CD8-positive, alpha-beta memory T cell (primary cell): ENCODE measurements at regions not wholly inside any gene's neighbourhood (a gene's known extent, or its start where the extent isn't known, plus 50 kb on each side); places are given as distances from the start of the nearest gene placed in this dataset.

ENCODE experiments used
- CTCF ChIA-PET: fragments of 350-600 bp; sonication (Branson Sonifier 250); formaldehyde crosslinking; loops from one replicate; lab custom pipeline; 2021; ENCODE audit warnings: antibody characterized with exemption; lab: Charles Lee
- POLR2A ChIA-PET: fragments of 350-600 bp; sonication (Branson Sonifier 250); formaldehyde crosslinking; loops from one replicate; lab custom pipeline; 2021; ENCODE audit warnings: antibody characterized with exemption; lab: Charles Lee
- DNase-seq, 5 donors: peaks; one replicate each; pipeline versions ENCODE4 v3.0.0 to v3.0.0-alpha.2; 2020 to 2022; ENCODE audit warnings: mixed read lengths in 1 of 5
- H3K27ac ChIP-seq: one replicate; pipeline ENCODE4 v1.7.0; 2013; ENCODE audit warnings: low read depth, mild to moderate bottlenecking, low read length, moderate library complexity
- H3K27me3 ChIP-seq: 2 replicates; pipeline ENCODE4 v1.7.0; 2013; ENCODE audit warnings: low read length, mild to moderate bottlenecking; ENCODE audit not compliant: insufficient read depth, poor library complexity, severe bottlenecking
- H3K36me3 ChIP-seq: 2 replicates; pipeline ENCODE4 v1.7.0; 2013; ENCODE audit warnings: mild to moderate bottlenecking, low read length, moderate library complexity; ENCODE audit not compliant: insufficient read depth
- H3K4me1 ChIP-seq: 2 replicates; pipeline ENCODE4 v1.7.0; 2013; ENCODE audit warnings: mild to moderate bottlenecking, low read length, moderate library complexity; ENCODE audit not compliant: insufficient read depth
- H3K4me3 ChIP-seq: 2 replicates; pipeline ENCODE4 v1.7.0; 2013; ENCODE audit warnings: mild to moderate bottlenecking, low read length
- H3K9me3 ChIP-seq: 2 replicates; pipeline ENCODE4 v1.7.0; 2013; ENCODE audit warnings: mild to moderate bottlenecking, low read length
- H3K27ac Mint-ChIP-seq, 8 donors: one replicate each; pipeline ENCODE4 v1.8.0; 2020 to 2021; ENCODE audit warnings: mixed read lengths in 8 of 8, mild to moderate bottlenecking in 6 of 8, inconsistent platforms in 3 of 8, moderate library complexity in 3 of 8
- H3K27me3 Mint-ChIP-seq, 2 donors: one replicate each; pipeline ENCODE4 v1.8.0; 2020 to 2021; ENCODE audit warnings: mixed read lengths in 2 of 2, mild to moderate bottlenecking in 1 of 2, moderate library complexity in 1 of 2
- H3K36me3 Mint-ChIP-seq, 3 donors: one replicate each; pipeline ENCODE4 v1.8.0; 2020 to 2021; ENCODE audit warnings: mixed read lengths in 3 of 3, inconsistent platforms in 1 of 3, mild to moderate bottlenecking in 1 of 3
- H3K4me1 Mint-ChIP-seq, 3 donors: one replicate each; pipeline ENCODE4 v1.8.0; 2020 to 2021; ENCODE audit warnings: mixed read lengths in 3 of 3, inconsistent platforms in 1 of 3, mild to moderate bottlenecking in 1 of 3
- H3K4me3 Mint-ChIP-seq, 7 donors: one replicate each; pipeline ENCODE4 v1.8.0; 2020 to 2021; ENCODE audit warnings: mixed read lengths in 7 of 7, mild to moderate bottlenecking in 6 of 7, moderate library complexity in 4 of 7, inconsistent platforms in 2 of 7
- H3K9me3 Mint-ChIP-seq, 5 donors: one replicate each; pipeline ENCODE4 v1.8.0; 2020 to 2022; ENCODE audit warnings: mixed read lengths in 5 of 5, mild to moderate bottlenecking in 3 of 5, moderate library complexity in 2 of 5, inconsistent platforms in 1 of 5

GRCh38 chr16:59319871-59320270, 585.8 kb upstream of the GOT2 start:
- ChIA-PET CTCF (no interaction called here), POLR2A (no interaction called here)
- no peak overlapping the region for H3K27ac ChIP-seq
- H3K4me1 ChIP-seq: no peaks in the 10 kb centered on the region
- Mint-ChIP-seq H3K27ac (no peak overlapping the region), H3K36me3 (no peaks in the 10 kb centered on the region), H3K27me3 (peaks cover 0 to 2% of the 10 kb centered on the region in 2 donors), H3K4me1 (no peaks in the 10 kb centered on the region), H3K4me3 (no peak overlapping the region), H3K9me3 (peaks cover 12 to 20% (median 18%) of the 10 kb centered on the region in 5 donors)
- no peaks in the 10 kb centered on the region for H3K9me3 ChIP-seq
- H3K27me3 ChIP-seq: no peaks in the 10 kb centered on the region
- DNase-seq: no peak
- H3K4me3 ChIP-seq: no peak overlapping the region
- H3K36me3 ChIP-seq: no peaks in the 10 kb centered on the region

- Histone ChIP-seq H3K27me3 (no peaks in the 10 kb centered on the region), H3K4me3 (no peak overlapping the region), H3K27ac (no peak overlapping the region), H3K9me3 (no peaks in the 10 kb centered on the region), H3K36me3 (no peaks in the 10 kb centered on the region), H3K4me1 (no peaks in the 10 kb centered on the region)
- ChIA-PET POLR2A (no interaction called here), CTCF (no interaction called here)
- no peak overlapping the region for H3K27ac Mint-ChIP-seq
- no peak for DNase-seq
- H3K36me3 Mint-ChIP-seq: no peaks in the 10 kb centered on the region
- no peaks in the 10 kb centered on the region for H3K4me1 Mint-ChIP-seq
- no peaks in the 10 kb centered on the region for H3K27me3 Mint-ChIP-seq
- peaks cover 0 to 19% (median 7%) of the 10 kb centered on the region in 5 donors for H3K9me3 Mint-ChIP-seq
- no peak overlapping the region for H3K4me3 Mint-ChIP-seq
Observed at GRCh38 chr16:59305850-59306249, 571.7 kb upstream of the GOT2 start.

DNA sequence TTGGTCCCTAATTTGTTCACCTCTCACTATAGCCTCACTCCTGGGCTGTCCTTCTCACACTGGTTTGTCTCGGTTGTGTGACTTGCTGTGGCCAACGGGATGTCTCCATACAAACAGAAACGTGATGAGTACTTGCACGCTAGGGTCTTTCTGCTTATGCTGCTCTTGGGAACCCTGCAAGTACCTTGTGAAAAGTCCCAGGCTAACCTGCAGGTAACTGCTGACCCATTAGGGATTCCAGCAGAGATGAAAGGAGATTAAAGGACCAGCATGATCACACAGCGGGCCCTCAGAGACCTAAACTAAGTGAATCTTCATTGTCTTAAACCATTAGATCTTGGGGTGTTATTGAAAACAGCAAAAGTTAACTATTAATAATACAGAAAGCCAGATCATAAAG, 562.8 kb upstream of the GOT2 start:
- H3K36me3 ChIP-seq: no peaks in the 10 kb centered on the region
- H3K27me3 Mint-ChIP-seq: no peaks in the 10 kb centered on the region
- peaks cover 5% of the 10 kb centered on the region for H3K9me3 ChIP-seq
- ChIA-PET CTCF (no interaction called here), POLR2A (no interaction called here)
- no peak for DNase-seq
- H3K9me3 Mint-ChIP-seq: peaks cover 7 to 17% (median 9%) of the 10 kb centered on the region in 5 donors
- no peak overlapping the region for H3K27ac Mint-ChIP-seq
- H3K4me1 Mint-ChIP-seq: no peaks in the 10 kb centered on the region
- H3K27ac ChIP-seq: no peak overlapping the region
- H3K4me3 Mint-ChIP-seq: no peak overlapping the region
- H3K4me1 ChIP-seq: no peaks in the 10 kb centered on the region
- H3K36me3 Mint-ChIP-seq: no peaks in the 10 kb centered on the region
- no peak overlapping the region for H3K4me3 ChIP-seq
- no peaks in the 10 kb centered on the region for H3K27me3 ChIP-seq

DNA sequence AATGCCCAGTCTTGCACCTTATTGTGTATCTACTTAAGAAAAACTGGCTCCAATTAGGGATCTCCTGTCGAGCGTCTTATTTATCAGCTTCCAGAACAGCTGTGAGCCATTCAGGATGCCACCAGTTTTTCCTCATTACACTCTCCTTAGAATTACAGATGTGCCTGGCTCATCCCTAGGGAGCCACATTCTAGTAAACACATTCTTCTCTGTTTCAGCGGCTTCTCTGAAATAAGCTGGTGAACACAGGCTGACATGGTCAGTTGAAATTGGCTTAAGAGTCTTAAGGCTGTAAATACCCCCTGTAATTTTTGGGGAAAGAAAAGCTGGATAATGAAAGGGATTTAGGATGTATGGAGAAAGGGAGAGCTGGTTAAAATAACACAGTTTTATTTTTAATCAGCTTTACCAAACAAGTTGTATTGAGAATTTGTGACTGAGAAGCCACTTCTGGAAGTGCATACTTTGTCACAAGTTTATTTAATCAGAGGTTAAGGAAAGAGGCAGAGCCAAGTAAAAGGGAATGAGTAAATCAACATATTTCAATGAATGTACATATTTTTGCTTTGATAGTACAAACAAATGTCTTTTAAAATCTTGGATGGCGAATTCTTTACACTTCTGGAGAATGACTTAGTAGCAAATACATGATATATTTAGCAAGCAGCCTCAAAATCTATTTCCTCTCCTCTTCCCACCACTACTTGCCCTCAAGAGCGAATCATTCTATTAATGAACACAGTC, 562.0 kb upstream of the GOT2 start:
- H3K9me3 Mint-ChIP-seq: peaks cover 7 to 17% (median 10%) of the 10 kb centered on the region in 5 donors
- peaks cover 5% of the 10 kb centered on the region for H3K9me3 ChIP-seq
- H3K4me3 ChIP-seq: no peak overlapping the region
- no peaks in the 10 kb centered on the region for H3K36me3 Mint-ChIP-seq
- ChIA-PET POLR2A (no interaction called here), CTCF (no interaction called here)
- no peaks in the 10 kb centered on the region for H3K27me3 Mint-ChIP-seq
- DNase-seq: no peak
- no peak overlapping the region for H3K27ac Mint-ChIP-seq
- H3K4me1 ChIP-seq: no peaks in the 10 kb centered on the region
- no peak overlapping the region for H3K27ac ChIP-seq
- H3K4me1 Mint-ChIP-seq: no peaks in the 10 kb centered on the region
- H3K4me3 Mint-ChIP-seq: no peak overlapping the region
- H3K27me3 ChIP-seq: no peaks in the 10 kb centered on the region
- H3K36me3 ChIP-seq: no peaks in the 10 kb centered on the region

DNA sequence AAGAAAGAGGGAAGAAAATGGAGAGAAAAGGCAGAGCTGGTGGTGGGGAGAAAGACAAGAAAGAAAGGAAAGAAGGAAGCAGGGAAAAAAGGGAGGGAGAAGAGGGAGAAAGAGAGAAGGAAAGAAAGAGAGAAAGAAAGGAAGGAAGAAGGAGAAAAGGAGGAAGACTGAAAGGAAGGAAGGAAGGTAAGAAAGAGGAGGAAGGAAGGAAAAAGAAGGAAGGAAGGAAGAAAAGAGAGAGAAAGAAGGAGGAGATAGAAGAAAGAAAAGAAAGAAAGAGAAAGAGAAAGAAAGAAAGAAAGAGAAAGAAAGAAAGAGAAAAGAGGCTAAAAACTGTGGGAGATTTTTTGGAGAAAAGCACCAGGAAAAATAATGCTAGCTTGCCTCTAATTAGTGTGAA, 561.4 kb upstream of the GOT2 start:
- Mint-ChIP-seq H3K27ac (no peak overlapping the region), H3K9me3 (peaks cover 4 to 15% (median 10%) of the 10 kb centered on the region in 5 donors), H3K27me3 (no peaks in the 10 kb centered on the region), H3K4me1 (no peaks in the 10 kb centered on the region), H3K4me3 (no peak overlapping the region), H3K36me3 (no peaks in the 10 kb centered on the region)
- H3K9me3 ChIP-seq: peaks cover 5% of the 10 kb centered on the region
- no peaks in the 10 kb centered on the region for H3K36me3 ChIP-seq
- no peak overlapping the region for H3K27ac ChIP-seq
- no peaks in the 10 kb centered on the region for H3K4me1 ChIP-seq
- no peak overlapping the region for H3K4me3 ChIP-seq
- ChIA-PET CTCF (no interaction called here), POLR2A (no interaction called here)
- no peak for DNase-seq
- no peaks in the 10 kb centered on the region for H3K27me3 ChIP-seq

GRCh38 chr16:59290718-59291117, 556.6 kb upstream of the GOT2 start:
- H3K4me3 ChIP-seq: no peak overlapping the region
- H3K27ac Mint-ChIP-seq: no peak overlapping the region
- no peak for DNase-seq
- no peaks in the 10 kb centered on the region for H3K4me1 ChIP-seq
- peaks cover 5% of the 10 kb centered on the region for H3K9me3 ChIP-seq
- no peaks in the 10 kb centered on the region for H3K36me3 ChIP-seq
- H3K27me3 Mint-ChIP-seq: no peaks in the 10 kb centered on the region
- ChIA-PET POLR2A (no interaction called here), CTCF (no interaction called here)
- H3K4me3 Mint-ChIP-seq: no peak overlapping the region
- H3K9me3 Mint-ChIP-seq: peaks cover 4 to 23% (median 5%) of the 10 kb centered on the region in 5 donors
- H3K36me3 Mint-ChIP-seq: no peaks in the 10 kb centered on the region
- no peaks in the 10 kb centered on the region for H3K4me1 Mint-ChIP-seq
- no peak overlapping the region for H3K27ac ChIP-seq
- H3K27me3 ChIP-seq: no peaks in the 10 kb centered on the region

GRCh38 chr16:59289151-59289550, 555.0 kb upstream of the GOT2 start:
- no peak overlapping the region for H3K27ac ChIP-seq
- no peaks in the 10 kb centered on the region for H3K36me3 ChIP-seq
- peaks cover 2% of the 10 kb centered on the region for H3K9me3 ChIP-seq
- no peaks in the 10 kb centered on the region for H3K27me3 ChIP-seq
- no peak for DNase-seq
- no peaks in the 10 kb centered on the region for H3K36me3 Mint-ChIP-seq
- no peaks in the 10 kb centered on the region for H3K27me3 Mint-ChIP-seq
- CTCF ChIA-PET: no interaction called here
- H3K27ac Mint-ChIP-seq: no peak overlapping the region
- H3K9me3 Mint-ChIP-seq: peaks cover 7 to 36% (median 11%) of the 10 kb centered on the region in 5 donors
- no peak overlapping the region for H3K4me3 ChIP-seq
- no peaks in the 10 kb centered on the region for H3K4me1 ChIP-seq
- POLR2A ChIA-PET: no interaction called here
- no peaks in the 10 kb centered on the region for H3K4me1 Mint-ChIP-seq
- no peak overlapping the region for H3K4me3 Mint-ChIP-seq

- ChIA-PET CTCF (no interaction called here), POLR2A (no interaction called here)
- H3K27me3 ChIP-seq: no peaks in the 10 kb centered on the region
- H3K36me3 Mint-ChIP-seq: no peaks in the 10 kb centered on the region
- H3K4me1 ChIP-seq: no peaks in the 10 kb centered on the region
- H3K9me3 Mint-ChIP-seq: peaks cover 3 to 22% (median 5%) of the 10 kb centered on the region in 5 donors
- no peaks in the 10 kb centered on the region for H3K36me3 ChIP-seq
- DNase-seq: no peak
- H3K27me3 Mint-ChIP-seq: no peaks in the 10 kb centered on the region
- H3K27ac Mint-ChIP-seq: no peak overlapping the region
- H3K4me3 ChIP-seq: no peak overlapping the region
- no peaks in the 10 kb centered on the region for H3K4me1 Mint-ChIP-seq
- no peak overlapping the region for H3K4me3 Mint-ChIP-seq
- no peaks in the 10 kb centered on the region for H3K9me3 ChIP-seq
- no peak overlapping the region for H3K27ac ChIP-seq
Observed at GRCh38 chr16:59274141-59274540, 540.0 kb upstream of the GOT2 start.
